ENCODE measurements at regions not wholly inside any gene's neighbourhood (a gene's known extent, or its start where the extent isn't known, plus 50 kb on each side); places are given as distances from the start of the nearest gene placed in this dataset.
"Not testable (repeated sequence)": the region's sequence is repeated elsewhere in the genome, so short reads cannot be mapped to it uniquely, and the experiment has no call there.

- not testable (repeated sequence) for DNase-seq
Observed at GRCh38 chr6:119418084-119418483, 68.5 kb upstream of the MAN1A1 start.

- DNase-seq = no peak
Observed at GRCh38 chr6:119407156-119407555, 57.6 kb upstream of the MAN1A1 start.

GRCh38 chr6:119405114-119405513 is 55.6 kb upstream of the MAN1A1 start:
- DNase-seq = not testable (repeated sequence)

All from CD4-positive, alpha-beta T cell treated with Interleukin-17A for 1 hour (primary cell).